ENCODE measurements at regions not wholly inside any gene's neighbourhood (a gene's known extent, or its start where the extent isn't known, plus 50 kb on each side); places are given as distances from the start of the nearest gene placed in this dataset.

DNA sequence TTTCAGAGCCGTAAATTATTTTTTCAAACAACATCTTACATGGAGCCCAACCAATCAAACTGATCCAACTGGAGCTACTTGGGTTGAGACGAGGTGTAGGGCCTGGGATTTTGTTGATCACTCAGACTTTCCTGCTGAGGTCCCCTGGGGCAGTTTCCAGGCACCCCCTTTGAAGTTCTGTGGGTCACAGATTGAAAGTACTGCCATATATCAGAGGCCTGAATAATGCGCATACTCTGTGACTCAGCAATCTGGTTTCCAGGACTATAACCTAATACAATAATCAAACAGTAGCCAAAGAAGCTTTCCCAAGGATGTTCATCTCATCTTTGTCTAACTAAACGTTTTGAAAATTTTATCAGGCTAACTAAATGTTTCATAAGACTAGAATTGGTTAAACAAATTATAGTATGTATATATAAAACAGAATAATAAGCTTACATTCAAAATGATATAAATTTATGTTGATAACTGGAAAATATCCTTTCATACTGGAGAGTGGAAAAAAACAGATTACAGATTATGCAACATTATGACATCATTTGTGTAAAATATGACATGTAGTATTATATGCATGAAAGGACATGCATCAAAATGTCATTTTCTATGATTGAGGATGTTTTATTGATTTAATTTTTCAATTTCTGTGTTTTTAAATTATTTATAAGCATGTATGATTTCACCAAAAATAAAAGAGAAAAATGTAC is 617.1 kb downstream of the NTRK3 start:
- ATAC-seq, result no peak
- no peak overlapping the region for H3K27ac ChIP-seq
- intact Hi-C loops (cut with DNase I), result no loop called here
- DNase-seq, result no peak
- no peaks in the 10 kb centered on the region for H3K4me1 ChIP-seq
- H3K9me3 ChIP-seq, result no peaks in the 10 kb centered on the region
- H3K4me3 ChIP-seq, result no peak overlapping the region
- H3K36me3 ChIP-seq, result no peaks in the 10 kb centered on the region
- TF ChIP-seq, protein P1, sequence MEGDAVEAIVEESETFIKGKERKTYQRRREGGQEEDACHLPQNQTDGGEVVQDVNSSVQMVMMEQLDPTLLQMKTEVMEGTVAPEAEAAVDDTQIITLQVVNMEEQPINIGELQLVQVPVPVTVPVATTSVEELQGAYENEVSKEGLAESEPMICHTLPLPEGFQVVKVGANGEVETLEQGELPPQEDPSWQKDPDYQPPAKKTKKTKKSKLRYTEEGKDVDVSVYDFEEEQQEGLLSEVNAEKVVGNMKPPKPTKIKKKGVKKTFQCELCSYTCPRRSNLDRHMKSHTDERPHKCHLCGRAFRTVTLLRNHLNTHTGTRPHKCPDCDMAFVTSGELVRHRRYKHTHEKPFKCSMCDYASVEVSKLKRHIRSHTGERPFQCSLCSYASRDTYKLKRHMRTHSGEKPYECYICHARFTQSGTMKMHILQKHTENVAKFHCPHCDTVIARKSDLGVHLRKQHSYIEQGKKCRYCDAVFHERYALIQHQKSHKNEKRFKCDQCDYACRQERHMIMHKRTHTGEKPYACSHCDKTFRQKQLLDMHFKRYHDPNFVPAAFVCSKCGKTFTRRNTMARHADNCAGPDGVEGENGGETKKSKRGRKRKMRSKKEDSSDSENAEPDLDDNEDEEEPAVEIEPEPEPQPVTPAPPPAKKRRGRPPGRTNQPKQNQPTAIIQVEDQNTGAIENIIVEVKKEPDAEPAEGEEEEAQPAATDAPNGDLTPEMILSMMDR (IDR thresholded peaks at IDR 0.05), result no peak
- no peaks in the 10 kb centered on the region for H3K27me3 ChIP-seq
- 62 to 71% methylated on average over 4 of the region's 4 CpGs for WGBS, 2 donors

DNA sequence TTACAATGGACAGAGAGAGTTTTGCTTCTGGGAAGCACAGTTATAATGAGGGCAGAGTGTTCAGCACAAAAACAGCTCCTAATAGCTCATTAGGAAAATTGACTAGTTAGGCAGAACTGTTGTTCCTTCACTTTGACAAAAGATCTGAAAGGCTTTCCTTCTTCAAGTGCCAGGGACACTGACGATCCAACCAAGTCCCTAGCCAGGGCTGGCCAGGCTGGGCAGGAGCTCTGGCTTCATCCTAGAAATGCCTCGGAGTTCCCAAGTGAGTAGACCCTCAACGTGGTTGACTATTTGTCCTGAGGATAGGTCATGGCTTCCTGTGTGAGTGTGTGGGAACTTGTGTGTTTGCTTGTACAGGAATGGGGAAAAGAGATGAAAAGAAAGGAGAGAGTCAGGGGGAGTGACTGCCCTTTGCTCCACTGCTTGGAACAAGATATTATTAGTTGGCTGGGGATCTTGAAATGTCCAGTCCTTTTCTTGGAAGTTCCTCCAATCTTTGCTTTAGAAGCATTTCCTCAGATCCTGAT is 617.9 kb downstream of the NTRK3 start:
- TF ChIP-seq, protein P1 (IDR thresholded peaks at IDR 0.05), result no peak
- no peaks in the 10 kb centered on the region for H3K9me3 ChIP-seq
- intact Hi-C loops (cut with DNase I), result no loop called here

DNA sequence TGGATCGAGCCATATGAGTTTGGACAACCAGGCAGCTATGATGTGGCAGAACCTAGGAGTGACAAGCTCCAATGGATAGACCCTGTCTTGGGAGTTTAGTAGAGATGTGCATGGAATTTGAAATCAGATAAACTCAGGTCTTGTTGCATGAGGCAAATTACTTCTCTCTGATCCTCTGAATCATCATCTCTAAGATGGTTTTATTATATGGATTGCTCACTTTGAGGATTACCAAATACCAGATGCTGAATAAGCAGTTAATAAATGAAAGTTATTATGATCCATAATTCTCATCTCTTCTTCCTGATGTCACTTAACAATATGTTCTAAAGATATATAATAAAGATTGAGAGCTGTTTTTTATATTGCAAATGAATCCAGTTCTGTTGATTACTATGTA is 622.2 kb downstream of the NTRK3 start:
- H3K27ac ChIP-seq, result no peak overlapping the region
- no peaks in the 10 kb centered on the region for H3K4me1 ChIP-seq
- ATAC-seq (no peak), DNase-seq (no peak)
- H3K36me3 ChIP-seq, result no peaks in the 10 kb centered on the region
- no peaks in the 10 kb centered on the region for H3K27me3 ChIP-seq
- H3K9me3 ChIP-seq, result no peaks in the 10 kb centered on the region
- TF ChIP-seq, protein P1 (IDR thresholded peaks at IDR 0.05), result no peak
- WGBS, 2 donors, result 82 to 84% methylated on average over 1 of the region's 1 CpG
- intact Hi-C loops (cut with DNase I), result no loop called here
- no peak overlapping the region for H3K4me3 ChIP-seq

More for the DNA sequence above, 617.9 kb downstream of the NTRK3 start:
- no peaks in the 10 kb centered on the region for H3K27me3 ChIP-seq
- H3K4me1 ChIP-seq, result no peaks in the 10 kb centered on the region
- DNase-seq (no peak), ATAC-seq (no peak)
- H3K36me3 ChIP-seq, result no peaks in the 10 kb centered on the region
- WGBS, 2 donors, result 61 to 75% methylated on average over 3 of the region's 3 CpGs
- no peak overlapping the region for H3K27ac ChIP-seq
- no peak overlapping the region for H3K4me3 ChIP-seq

DNA sequence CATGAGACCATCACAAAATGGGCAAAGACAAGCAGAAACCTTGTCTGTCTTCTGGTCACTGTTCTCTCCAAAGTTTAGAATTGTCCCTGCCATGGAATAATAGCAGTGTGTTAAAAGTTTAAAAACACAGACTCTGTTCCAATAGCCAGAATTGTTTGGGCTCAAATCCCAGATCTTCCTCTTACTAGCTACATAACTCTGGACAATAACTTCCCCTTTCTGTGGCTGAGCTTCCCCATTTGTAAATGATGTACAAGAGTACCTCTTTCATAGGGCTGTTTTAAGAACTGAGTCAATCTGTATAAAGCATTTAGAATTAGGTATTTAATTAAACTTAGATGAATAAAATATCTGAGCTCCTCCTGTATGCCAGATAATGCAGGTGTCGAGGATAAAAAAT is 623.0 kb downstream of the NTRK3 start:
- TF ChIP-seq, protein P1 (IDR thresholded peaks at IDR 0.05), result no peak
- Histone ChIP-seq H3K4me3 (no peak overlapping the region), H3K27me3 (no peaks in the 10 kb centered on the region), H3K4me1 (no peaks in the 10 kb centered on the region), H3K36me3 (no peaks in the 10 kb centered on the region), H3K27ac (no peak overlapping the region), H3K9me3 (no peaks in the 10 kb centered on the region)
- WGBS, 2 donors, result 80 to 91% methylated on average over 1 of the region's 1 CpG
- intact Hi-C loops (cut with DNase I), result no loop called here
- DNase-seq (no peak), ATAC-seq (no peak)
